ENCODE measurements at regions not wholly inside any gene's neighbourhood (a gene's known extent, or its start where the extent isn't known, plus 50 kb on each side); places are given as distances from the start of the nearest gene placed in this dataset.

- TF ChIP-seq POLR2AphosphoS5 (IDR thresholded peaks at IDR 0.05; ENCODE audit: low read depth, low read length) (no peak), SIN3A (IDR thresholded peaks at IDR 0.05; ENCODE audit: borderline replicate concordance, insufficient read depth, low read length) (no peak)
Observed at GRCh38 chr17:36705874-36706731, 104.7 kb downstream of the MRM1 start.
